CD14-positive monocyte (primary cell): ENCODE measurements at regions not wholly inside any gene's neighbourhood (a gene's known extent, or its start where the extent isn't known, plus 50 kb on each side); places are given as distances from the start of the nearest gene placed in this dataset.

Source experiments
- DNase-seq, 3 donors: peaks; one replicate each; pipeline ENCODE4 v3.0.0-alpha.2; 2011 to 2022
- H2AFZ ChIP-seq: 2 replicates; pipeline ENCODE4 v1.6.0; 2012; ENCODE audit warnings: mild to moderate bottlenecking, low read depth, low read length, inconsistent platforms; ENCODE audit not compliant: insufficient read depth, poor library complexity, severe bottlenecking
- H3K27ac ChIP-seq, 2 donors: 1 replicate in 1 of 2; 2 replicates in 1 of 2; pipeline ENCODE4 v1.5.1; 2012 to 2013; ENCODE audit warnings: low read length in 2 of 2, control low read depth in 1 of 2, inconsistent platforms in 1 of 2, low read depth in 1 of 2, mild to moderate bottlenecking in 1 of 2
- H3K27me3 ChIP-seq, 2 donors: one replicate each; pipeline versions ENCODE4 v1.6.0 to v1.6.1; 2011 to 2013; ENCODE audit warnings: low read length in 2 of 2; ENCODE audit not compliant: control insufficient read depth in 2 of 2, insufficient read depth in 2 of 2
- H3K36me3 ChIP-seq, 2 donors: replicated peaks in 1 of 2; 1 replicate in 1 of 2; 2 replicates in 1 of 2; pipeline versions ENCODE4 v1.5.1 to v1.6.1; 2012 to 2013; ENCODE audit warnings: low read length in 2 of 2, control low read depth in 1 of 2, inconsistent platforms in 1 of 2, mild to moderate bottlenecking in 1 of 2; ENCODE audit not compliant: insufficient read depth in 2 of 2, control insufficient read depth in 1 of 2
- H3K4me1 ChIP-seq, 2 donors: 1 replicate in 1 of 2; 2 replicates in 1 of 2; pipeline versions ENCODE4 v1.5.1 to v1.6.1; 2012 to 2013; ENCODE audit warnings: low read length in 2 of 2, control low read depth in 1 of 2, inconsistent platforms in 1 of 2, mild to moderate bottlenecking in 1 of 2, moderate library complexity in 1 of 2; ENCODE audit not compliant: insufficient read depth in 2 of 2, control insufficient read depth in 1 of 2
- H3K4me2 ChIP-seq: replicated peaks from 2 replicates; pipeline ENCODE3; 2012; ENCODE audit warnings: low read length, moderate library complexity, mild to moderate bottlenecking; ENCODE audit not compliant: poor library complexity, severe bottlenecking; ENCODE audit errors: extremely low read depth
- H3K4me3 ChIP-seq, 3 experiments: fragments of 200-600 bp in 1 of 3; sonication (generic) in 1 of 3; replicated peaks in 1 of 3; 1 replicate in 2 of 3; 2 replicates in 1 of 3; pipeline ENCODE4 v1.5.1; 2011 to 2013; ENCODE audit warnings: low read length in 3 of 3, mild to moderate bottlenecking in 3 of 3, control low read depth in 2 of 3, low read depth in 2 of 3, inconsistent platforms in 1 of 3, moderate library complexity in 1 of 3
- H3K79me2 ChIP-seq: 2 replicates; pipeline ENCODE4 v1.6.0; 2012; ENCODE audit warnings: mild to moderate bottlenecking, control low read depth, inconsistent platforms, low read length, moderate library complexity; ENCODE audit not compliant: insufficient read depth
- H3K9ac ChIP-seq: 2 replicates; pipeline ENCODE4 v1.6.0; 2017; ENCODE audit warnings: low read length, mild to moderate bottlenecking; ENCODE audit not compliant: insufficient read depth, poor library complexity, severe bottlenecking
- H3K9me3 ChIP-seq, 2 donors: replicated peaks in 1 of 2; 1 replicate in 1 of 2; 2 replicates in 1 of 2; pipeline versions ENCODE4 v1.5.1 to v1.6.1; 2012 to 2013; ENCODE audit warnings: low read length in 2 of 2, control low read depth in 1 of 2; ENCODE audit not compliant: control insufficient read depth in 1 of 2, insufficient read depth in 1 of 2
- H4K20me1 ChIP-seq: 2 replicates; pipeline ENCODE4 v1.6.0; 2012; ENCODE audit warnings: mild to moderate bottlenecking, low read length, control low read depth, moderate library complexity; ENCODE audit not compliant: insufficient read depth
- H3K27ac Mint-ChIP-seq, 7 donors: one replicate each; pipeline ENCODE4 v1.8.0; 2020; ENCODE audit warnings: mild to moderate bottlenecking in 7 of 7, mixed read lengths in 7 of 7, moderate library complexity in 6 of 7, inconsistent platforms in 2 of 7
- H3K27me3 Mint-ChIP-seq, 3 donors: one replicate each; pipeline ENCODE4 v1.8.0; 2021 to 2022; ENCODE audit warnings: low read depth in 3 of 3, mild to moderate bottlenecking in 3 of 3, mixed read lengths in 3 of 3, moderate library complexity in 3 of 3, inconsistent platforms in 1 of 3
- H3K36me3 Mint-ChIP-seq, 2 donors: one replicate each; pipeline ENCODE4 v1.8.0; 2020; ENCODE audit warnings: mixed read lengths in 2 of 2, inconsistent platforms in 1 of 2, mild to moderate bottlenecking in 1 of 2
- H3K4me1 Mint-ChIP-seq: one replicate; pipeline ENCODE4 v1.8.0; 2020; ENCODE audit warnings: mild to moderate bottlenecking, mixed read lengths
- H3K4me3 Mint-ChIP-seq, 2 donors: one replicate each; pipeline ENCODE4 v1.8.0; 2020; ENCODE audit warnings: mild to moderate bottlenecking in 2 of 2, mixed read lengths in 2 of 2, moderate library complexity in 1 of 2
- H3K9me3 Mint-ChIP-seq, 7 donors: one replicate each; pipeline ENCODE4 v1.8.0; 2020 to 2022; ENCODE audit warnings: mixed read lengths in 7 of 7, mild to moderate bottlenecking in 6 of 7, moderate library complexity in 6 of 7, inconsistent platforms in 2 of 7
- WGBS: methylation state at CpG from one replicate; pipeline ENCODE4 v1.1.5; 2013; ENCODE audit warnings: missing lambda C conversion rate; ENCODE audit not compliant: insufficient coverage; 5-methylcytosine and 5-hydroxymethylcytosine counted together
- intact Hi-C, 2 donors: fragments of 100-400 bp; cut with micrococcal nuclease; formaldehyde crosslinking; loops; one replicate each; pipeline versions ENCODE4 v1.15.0 to v1.15.1; 2023
- TF ChIP-seq, protein P1 (sequence below): fragments of 200-600 bp; IDR thresholded peaks from one replicate; pipeline ENCODE4 v1.8.0; 2022; ENCODE audit warnings: antibody characterized with exemption, mild to moderate bottlenecking

DNA sequence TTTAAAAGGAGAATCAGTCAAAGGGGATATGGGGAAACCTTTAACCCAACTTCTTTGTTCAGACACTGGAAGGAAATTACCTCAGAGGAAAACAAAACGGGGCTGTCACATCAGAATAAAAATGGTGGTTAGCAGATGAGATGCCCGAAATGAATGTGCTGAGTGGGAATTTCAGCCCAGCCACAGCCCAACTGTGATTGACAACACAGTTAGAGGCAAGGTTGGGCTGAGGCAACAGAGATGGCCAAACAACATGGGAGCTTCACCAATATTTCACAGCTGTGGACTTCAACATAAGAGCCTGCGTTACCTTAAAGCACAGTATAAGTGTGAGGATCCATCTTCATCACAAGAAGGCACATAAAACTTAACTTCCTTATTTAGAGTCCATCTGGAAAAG, 133.5 kb upstream of the PTPRZ1 start:
- Mint-ChIP-seq H3K27ac (no peak overlapping the region), H3K4me1 (no peaks in the 10 kb centered on the region)

DNA sequence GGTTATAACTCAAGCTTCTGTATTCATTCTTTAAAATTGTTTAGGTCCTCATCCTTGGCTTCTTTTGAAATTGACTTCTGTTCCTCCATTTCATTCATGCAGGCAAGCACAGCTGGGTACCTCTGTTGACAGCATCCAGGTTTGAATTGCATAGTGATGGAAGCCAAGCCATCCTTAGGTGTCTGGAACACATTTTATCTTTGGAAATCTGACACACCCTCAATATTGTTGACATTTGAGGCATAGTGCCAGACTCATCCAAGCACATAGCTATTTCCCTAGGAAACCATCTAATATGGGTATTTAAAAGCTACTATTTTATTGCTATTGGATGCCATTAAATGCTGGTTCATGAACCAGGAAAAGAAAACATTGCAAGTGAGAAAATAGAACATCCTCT, 142.1 kb upstream of the PTPRZ1 start:
- H3K36me3 ChIP-seq = no peaks in the 10 kb centered on the region
- no peak overlapping the region for H3K4me3 Mint-ChIP-seq
- H3K79me2 ChIP-seq = no peaks in the 10 kb centered on the region
- H3K9ac ChIP-seq = no peak overlapping the region
- no peak for DNase-seq
- peaks cover 0 to 1% (median 0%) of the 10 kb centered on the region in 3 donors for H3K27me3 Mint-ChIP-seq
- intact Hi-C loops = no loop called here
- no peak overlapping the region for H3K4me2 ChIP-seq
- no peak overlapping the region for H3K27ac Mint-ChIP-seq
- no peaks in the 10 kb centered on the region for H3K4me1 ChIP-seq
- no peaks in the 10 kb centered on the region for H3K27me3 ChIP-seq
- no peak overlapping the region for H3K27ac ChIP-seq
- no peak overlapping the region for H2AFZ ChIP-seq
- no peak overlapping the region for H3K4me3 ChIP-seq
- H3K9me3 Mint-ChIP-seq = peaks cover 2 to 16% (median 10%) of the 10 kb centered on the region in 7 donors
- H3K4me1 Mint-ChIP-seq = no peaks in the 10 kb centered on the region
- H3K36me3 Mint-ChIP-seq = no peaks in the 10 kb centered on the region
- TF ChIP-seq, protein P1, sequence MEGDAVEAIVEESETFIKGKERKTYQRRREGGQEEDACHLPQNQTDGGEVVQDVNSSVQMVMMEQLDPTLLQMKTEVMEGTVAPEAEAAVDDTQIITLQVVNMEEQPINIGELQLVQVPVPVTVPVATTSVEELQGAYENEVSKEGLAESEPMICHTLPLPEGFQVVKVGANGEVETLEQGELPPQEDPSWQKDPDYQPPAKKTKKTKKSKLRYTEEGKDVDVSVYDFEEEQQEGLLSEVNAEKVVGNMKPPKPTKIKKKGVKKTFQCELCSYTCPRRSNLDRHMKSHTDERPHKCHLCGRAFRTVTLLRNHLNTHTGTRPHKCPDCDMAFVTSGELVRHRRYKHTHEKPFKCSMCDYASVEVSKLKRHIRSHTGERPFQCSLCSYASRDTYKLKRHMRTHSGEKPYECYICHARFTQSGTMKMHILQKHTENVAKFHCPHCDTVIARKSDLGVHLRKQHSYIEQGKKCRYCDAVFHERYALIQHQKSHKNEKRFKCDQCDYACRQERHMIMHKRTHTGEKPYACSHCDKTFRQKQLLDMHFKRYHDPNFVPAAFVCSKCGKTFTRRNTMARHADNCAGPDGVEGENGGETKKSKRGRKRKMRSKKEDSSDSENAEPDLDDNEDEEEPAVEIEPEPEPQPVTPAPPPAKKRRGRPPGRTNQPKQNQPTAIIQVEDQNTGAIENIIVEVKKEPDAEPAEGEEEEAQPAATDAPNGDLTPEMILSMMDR = no peak
- H3K9me3 ChIP-seq = peaks cover 13 to 15% of the 10 kb centered on the region in 2 donors
- no peaks in the 10 kb centered on the region for H4K20me1 ChIP-seq

More for the DNA sequence above, 133.5 kb upstream of the PTPRZ1 start:
- intact Hi-C loops = no loop called here
- H3K27ac ChIP-seq = no peak overlapping the region
- TF ChIP-seq, protein P1 = no peak
- no peaks in the 10 kb centered on the region for H3K4me1 ChIP-seq
- Mint-ChIP-seq H3K36me3 (no peaks in the 10 kb centered on the region), H3K4me3 (no peak overlapping the region), H3K27me3 (peaks cover under 1 to 4% (median 1%) of the 10 kb centered on the region in 3 donors), H3K9me3 (peaks cover 0 to 1% (median 0%) of the 10 kb centered on the region in 7 donors)
- H3K4me2 ChIP-seq = no peak overlapping the region
- no peaks in the 10 kb centered on the region for H3K79me2 ChIP-seq
- H3K27me3 ChIP-seq = no peaks in the 10 kb centered on the region
- no peak overlapping the region for H2AFZ ChIP-seq
- 37% methylated on average over 2 of the region's 3 CpGs for whole genome bisulfite sequencing
- H3K4me3 ChIP-seq = no peak overlapping the region
- no peak for DNase-seq
- no peak overlapping the region for H3K9ac ChIP-seq
- H3K36me3 ChIP-seq = no peaks in the 10 kb centered on the region
- H4K20me1 ChIP-seq = no peaks in the 10 kb centered on the region
- no peaks in the 10 kb centered on the region for H3K9me3 ChIP-seq
